ENCODE measurements at regions not wholly inside any gene's neighbourhood (a gene's known extent, or its start where the extent isn't known, plus 50 kb on each side); places are given as distances from the start of the nearest gene placed in this dataset.

DNA sequence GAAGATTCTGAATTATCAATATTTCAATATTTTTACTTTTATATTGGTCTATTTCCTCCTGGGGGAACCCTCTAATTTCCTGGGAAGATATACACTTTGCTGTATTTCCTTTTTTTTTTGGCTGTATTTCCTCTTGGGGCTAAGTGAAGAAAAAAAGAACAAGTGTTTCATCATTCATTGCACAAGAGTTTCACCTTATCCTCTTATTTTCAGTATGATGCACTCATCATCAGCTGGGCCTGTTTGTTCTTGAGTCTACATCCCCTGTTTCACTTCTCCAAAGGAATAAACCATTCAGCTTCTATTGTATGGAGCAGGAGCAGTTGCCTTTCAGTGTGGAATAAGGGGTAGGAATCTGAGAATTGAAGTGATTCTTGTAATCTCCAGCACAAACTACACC lies 210.8 kb downstream of the FAM170A start:
- no peak for TF ChIP-seq CTCF (IDR thresholded peaks at IDR 0.05)
- no peak for TF ChIP-seq POLR2A (IDR thresholded peaks at IDR 0.05)

All from right lobe of liver (tissue), 4 donors.